Fibroblast of pulmonary artery (primary cell): ENCODE measurements at regions not wholly inside any gene's neighbourhood (a gene's known extent, or its start where the extent isn't known, plus 50 kb on each side); places are given as distances from the start of the nearest gene placed in this dataset.
"Not testable (repeated sequence)": the region's sequence is repeated elsewhere in the genome, so short reads cannot be mapped to it uniquely, and the experiment has no call there.

Source experiments
- DNase-seq: peaks from one replicate; pipeline ENCODE4 v3.0.0-alpha.2; 2010; ENCODE audit warnings: low read depth
- H3K4me3 ChIP-seq: replicated peaks from 2 replicates; pipeline ENCODE4 v1.5.1; 2011; ENCODE audit warnings: low read depth, mild to moderate bottlenecking, control low read depth, low read length, moderate library complexity
- CTCF ChIP-seq: IDR thresholded peaks from 2 replicates; pipeline ENCODE4 v1.5.1; 2011; ENCODE audit warnings: mild to moderate bottlenecking, control low read depth, low read length, inconsistent platforms; ENCODE audit errors: missing control alignments

GRCh38 chr1:212166244-212166643 lies 119.0 kb upstream of the PPP2R5A start:
- DNase-seq = no peak
- no peak for TF ChIP-seq CTCF

GRCh38 chr1:212166644-212167043 lies 118.6 kb upstream of the PPP2R5A start:
- no peak for DNase-seq
- no peak for TF ChIP-seq CTCF
- H3K4me3 ChIP-seq = no peak overlapping the region

More at GRCh38 chr1:212166244-212166643, 119.0 kb upstream of the PPP2R5A start:
- no peak overlapping the region for H3K4me3 ChIP-seq

GRCh38 chr1:212167098-212167497 lies 118.1 kb upstream of the PPP2R5A start:
- no peak overlapping the region for H3K4me3 ChIP-seq
- DNase-seq = peak; percentile 58
- no peak for TF ChIP-seq CTCF

- no peak overlapping the region for H3K4me3 ChIP-seq
- TF ChIP-seq CTCF = no peak
- no peak for DNase-seq
Measured at GRCh38 chr1:212173567-212173966, 111.6 kb upstream of the PPP2R5A start.

GRCh38 chr1:212174295-212174694 lies 110.9 kb upstream of the PPP2R5A start:
- not testable (repeated sequence) for DNase-seq, H3K4me3 ChIP-seq

DNA sequence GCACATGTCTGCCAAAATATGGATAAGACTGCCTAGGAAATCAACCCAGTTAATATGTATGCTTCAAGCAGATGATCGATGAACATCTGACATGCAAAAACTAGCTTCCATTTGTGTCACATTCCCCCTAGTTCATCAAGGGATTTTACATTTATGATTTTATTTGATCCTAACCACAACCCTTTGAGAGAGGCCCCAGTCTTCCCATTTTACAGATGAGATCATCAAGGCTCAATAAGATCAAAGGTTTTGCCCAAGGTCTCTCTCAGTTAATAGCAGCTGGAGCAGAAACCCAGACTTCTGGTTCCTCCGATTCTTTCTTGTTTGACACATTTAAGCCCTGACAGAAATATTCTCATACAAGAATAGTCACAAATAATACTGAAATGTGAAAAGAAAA lies 107.7 kb upstream of the PPP2R5A start:
- no peak overlapping the region for H3K4me3 ChIP-seq
- no peak for TF ChIP-seq CTCF
- DNase-seq = no peak

GRCh38 chr1:212178851-212179250 lies 106.4 kb upstream of the PPP2R5A start:
- no peak for DNase-seq
- no peak overlapping the region for H3K4me3 ChIP-seq
- TF ChIP-seq CTCF = no peak
